ENCODE measurements at regions not wholly inside any gene's neighbourhood (a gene's known extent, or its start where the extent isn't known, plus 50 kb on each side); places are given as distances from the start of the nearest gene placed in this dataset.
"Not testable (repeated sequence)": the region's sequence is repeated elsewhere in the genome, so short reads cannot be mapped to it uniquely, and the experiment has no call there.

DNA sequence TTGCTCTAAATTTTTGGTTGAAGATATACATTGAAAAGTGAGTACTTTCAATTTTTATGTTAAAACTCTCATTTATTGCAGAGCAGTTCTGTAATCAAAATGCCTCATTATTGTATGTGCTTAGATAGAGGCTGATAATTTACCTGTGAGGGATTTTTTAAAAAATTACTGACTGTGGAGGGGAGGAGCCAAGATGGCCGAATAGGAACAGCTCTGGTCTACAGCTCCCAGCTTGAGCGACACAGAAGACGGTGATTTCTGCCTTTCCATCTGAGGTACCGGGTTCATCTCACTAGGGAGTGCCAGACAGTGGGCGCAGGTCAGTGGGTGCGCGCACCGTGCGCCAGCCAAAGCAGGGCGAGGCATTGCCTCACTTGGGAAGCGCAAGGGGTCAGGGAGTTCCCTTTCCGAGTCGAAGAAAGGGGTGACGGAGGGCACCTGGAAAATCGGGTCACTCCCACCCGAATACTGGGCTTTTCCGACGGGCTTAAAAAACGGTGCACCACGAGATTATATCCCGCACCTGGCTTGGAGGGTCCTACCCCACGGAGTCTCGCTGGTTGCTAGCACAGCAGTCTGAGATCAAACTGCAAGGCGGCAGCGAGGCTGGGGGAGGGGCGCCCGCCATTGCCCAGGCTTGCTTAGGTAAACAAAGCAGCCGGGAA lies 89.4 kb downstream of the DDX11 start:
- DNase-seq = not testable (repeated sequence)

DNA sequence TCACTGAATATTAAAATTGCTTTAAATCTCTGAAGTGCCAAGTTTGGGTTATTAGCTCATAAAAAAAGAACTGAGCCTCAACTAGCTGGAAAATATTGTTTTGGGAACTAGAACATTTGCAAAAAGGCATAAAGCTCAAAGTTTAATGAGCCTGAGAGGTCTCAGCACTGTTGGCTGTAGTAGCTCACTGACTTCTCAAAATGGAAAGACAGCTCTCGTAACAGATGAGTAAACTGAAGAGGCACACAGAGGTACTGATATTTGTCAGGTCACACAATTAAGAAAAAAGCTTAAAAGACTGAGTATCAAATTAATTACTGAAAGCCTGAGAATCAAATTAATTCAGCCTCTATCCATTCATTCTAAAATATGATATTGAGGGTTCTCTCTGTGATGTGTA lies 100.6 kb downstream of the DDX11 start:
- DNase-seq = not testable (repeated sequence)

DNA sequence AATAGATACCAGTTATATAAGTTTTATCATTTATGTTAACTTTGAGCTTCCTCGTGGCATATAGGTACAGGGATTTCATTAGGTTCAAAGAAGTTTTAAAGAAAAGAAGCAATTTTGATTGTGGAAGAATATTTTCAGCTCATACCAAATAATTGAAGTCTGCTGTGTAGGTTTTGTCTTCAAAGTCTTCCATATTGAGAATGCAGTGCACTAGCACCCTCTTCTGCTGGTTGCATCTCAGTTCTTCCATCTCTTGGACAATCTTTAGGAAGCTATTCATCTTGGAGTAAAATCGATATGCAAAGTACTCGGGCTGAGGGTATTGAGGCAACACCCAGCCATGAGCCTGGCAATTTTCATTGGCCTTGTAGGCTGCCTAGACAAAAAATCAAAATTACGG lies 103.9 kb downstream of the DDX11 start:
- DNase-seq = not testable (repeated sequence)

DNA sequence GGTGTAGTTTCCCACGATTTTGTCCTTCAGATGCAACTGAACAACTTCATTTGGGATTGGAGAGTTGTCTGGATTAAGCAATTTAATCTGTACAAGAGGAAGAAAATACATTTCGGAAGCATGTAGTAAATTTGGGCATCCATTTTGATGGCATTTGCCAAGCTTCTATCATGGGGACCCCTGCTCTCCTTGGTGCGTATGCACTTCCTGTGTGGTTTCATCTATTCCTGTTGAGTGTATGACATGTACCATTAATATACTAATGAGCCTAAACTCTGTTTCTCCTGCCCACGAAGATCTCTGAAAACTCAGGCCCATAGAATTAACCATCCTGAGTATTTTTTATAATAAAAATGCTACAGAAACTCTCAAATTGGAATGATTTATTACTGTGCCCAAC lies 105.2 kb downstream of the DDX11 start:
- not testable (repeated sequence) for DNase-seq

DNA sequence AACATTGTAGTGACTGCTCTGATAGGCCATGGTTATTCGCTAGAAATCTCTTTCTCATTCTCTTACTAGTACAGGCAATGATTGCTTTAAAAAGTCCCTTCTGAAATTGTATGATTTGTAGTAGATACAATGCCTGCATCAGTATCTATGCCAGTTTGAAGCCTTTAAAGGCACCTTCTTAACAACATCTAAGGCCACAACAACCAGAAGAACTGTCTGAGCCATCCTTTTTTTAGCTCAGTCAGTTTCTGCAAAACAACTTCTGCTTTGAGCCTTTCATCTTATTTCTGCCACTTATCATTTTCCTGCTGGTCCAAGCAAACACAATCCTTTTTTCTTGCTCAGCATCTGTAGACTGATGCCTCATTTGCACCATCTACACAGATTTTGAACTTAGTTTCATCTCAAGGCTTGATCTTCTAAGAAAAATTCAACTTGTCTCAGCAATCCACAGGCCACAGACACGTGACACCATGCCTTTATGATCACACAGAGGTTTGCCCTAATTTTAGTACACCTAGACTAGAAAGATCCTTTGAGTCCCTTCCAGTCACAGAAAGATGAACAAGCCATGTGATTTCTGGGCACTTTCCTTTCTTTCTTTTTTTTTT lies 106.1 kb downstream of the DDX11 start:
- not testable (repeated sequence) for DNase-seq

DNA sequence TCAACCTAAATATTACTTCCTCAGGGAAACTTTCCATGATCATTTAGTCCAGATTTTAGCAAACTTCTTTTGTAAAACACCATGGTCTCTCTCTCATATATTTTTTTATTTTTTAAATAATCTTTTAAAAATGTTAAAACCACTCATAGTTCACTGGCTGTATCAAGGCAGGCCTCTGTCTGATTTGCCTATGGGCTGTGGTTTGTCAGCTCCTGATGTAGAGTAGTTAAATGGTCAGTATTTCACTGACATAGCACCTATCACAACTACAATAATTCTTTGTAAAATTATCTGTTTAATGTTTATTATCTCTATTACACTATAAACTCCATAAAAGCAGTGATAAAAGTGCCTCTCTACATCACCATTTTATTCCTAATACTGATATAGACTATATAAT lies 108.9 kb downstream of the DDX11 start:
- DNase-seq = not testable (repeated sequence)

DNA sequence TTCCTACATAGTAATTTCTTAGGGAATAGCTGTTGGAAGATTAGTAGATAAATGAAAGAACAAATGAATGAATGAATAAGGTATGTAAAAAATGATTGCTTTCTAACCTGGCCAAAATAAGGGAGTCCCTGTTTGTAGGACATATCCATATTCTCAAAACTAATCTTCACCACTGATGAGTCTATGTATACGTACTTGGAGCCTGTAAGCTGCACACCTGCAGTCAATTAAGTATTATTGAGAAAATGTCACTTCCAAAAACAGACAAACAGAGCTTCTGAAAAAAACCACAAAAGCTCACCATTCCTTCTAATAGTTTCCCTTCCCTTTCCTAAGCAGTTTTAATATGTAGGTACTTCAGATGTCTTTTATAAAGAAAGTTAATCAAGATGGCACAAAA lies 109.4 kb downstream of the DDX11 start:
- DNase-seq = not testable (repeated sequence)

DNA sequence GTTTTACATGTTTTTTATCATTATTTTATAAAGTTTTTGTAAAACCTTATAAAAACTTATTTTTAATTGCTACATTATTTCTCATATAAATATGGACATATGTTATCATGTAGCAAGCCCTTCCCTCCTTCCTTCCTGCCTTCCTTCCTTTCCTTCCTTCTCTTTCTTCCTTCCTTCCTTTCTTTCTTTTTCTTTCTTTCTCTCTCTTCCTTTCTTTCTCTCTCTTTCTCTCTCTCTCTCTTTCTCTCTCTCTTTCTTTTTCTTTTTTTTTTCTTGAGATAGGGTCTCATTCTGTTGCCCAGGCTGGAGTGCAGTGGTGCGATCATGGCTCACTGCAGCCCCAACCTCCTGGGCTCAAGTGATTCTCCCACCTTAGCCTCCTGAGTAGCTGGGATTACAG lies 110.2 kb downstream of the DDX11 start:
- not testable (repeated sequence) for DNase-seq

DNA sequence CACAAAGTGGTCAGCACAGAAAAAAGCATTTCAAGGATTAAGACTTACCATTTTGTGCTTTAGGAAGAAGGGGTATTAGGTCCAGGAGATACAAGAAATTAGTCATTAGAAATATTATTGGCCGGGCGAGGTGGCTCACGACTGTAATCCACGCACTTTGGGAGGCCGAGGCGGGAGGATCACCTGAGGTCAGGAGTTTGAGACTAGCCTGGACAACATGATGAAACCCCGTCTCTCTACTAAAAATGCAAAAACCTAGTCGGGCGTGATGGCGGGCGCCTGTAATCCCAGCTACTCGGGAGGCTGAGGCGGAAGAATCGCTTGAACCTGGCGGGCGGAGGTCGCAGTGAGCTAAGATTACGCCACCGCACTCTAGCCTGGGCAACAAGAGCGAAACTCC lies 111.0 kb downstream of the DDX11 start:
- DNase-seq = not testable (repeated sequence)

DNA sequence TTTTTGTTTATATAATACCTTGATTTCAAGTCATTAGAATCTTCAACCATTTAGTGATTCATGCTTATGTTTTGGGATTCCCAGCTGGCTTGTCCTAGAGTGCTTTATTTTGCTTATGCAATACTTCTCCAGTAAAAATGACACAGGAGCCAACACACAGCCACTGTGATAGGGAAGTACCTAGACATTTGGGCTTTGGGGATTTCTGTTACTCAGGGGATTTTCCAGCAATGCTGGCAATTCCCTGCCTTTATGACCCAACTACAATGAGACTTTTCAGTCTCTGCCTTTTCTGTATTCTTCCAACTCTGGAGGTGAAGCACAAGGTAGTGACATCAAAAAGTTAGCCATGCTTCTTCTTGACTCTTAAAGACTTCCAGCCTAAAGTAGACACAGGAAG lies 119.0 kb downstream of the DDX11 start:
- DNase-seq = not testable (repeated sequence)

DNA sequence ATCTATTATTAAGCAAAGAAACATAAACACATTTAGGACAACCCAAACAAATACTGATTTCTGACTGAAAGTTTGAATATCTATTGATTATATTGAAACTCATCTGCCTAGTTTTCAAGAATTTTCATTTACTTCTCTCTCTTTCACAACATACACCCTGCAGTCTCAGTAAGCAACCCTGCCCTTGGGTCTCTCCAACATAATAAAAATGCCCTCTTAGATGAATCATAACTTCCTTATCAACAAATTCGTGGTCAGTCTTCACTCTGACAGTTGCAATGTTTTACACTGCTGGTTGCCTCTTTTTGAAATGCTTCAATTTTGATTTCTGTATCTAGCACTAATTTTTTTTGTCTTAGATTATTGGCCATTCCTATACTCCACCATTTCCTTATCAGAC lies 122.0 kb downstream of the DDX11 start:
- not testable (repeated sequence) for DNase-seq

DNA sequence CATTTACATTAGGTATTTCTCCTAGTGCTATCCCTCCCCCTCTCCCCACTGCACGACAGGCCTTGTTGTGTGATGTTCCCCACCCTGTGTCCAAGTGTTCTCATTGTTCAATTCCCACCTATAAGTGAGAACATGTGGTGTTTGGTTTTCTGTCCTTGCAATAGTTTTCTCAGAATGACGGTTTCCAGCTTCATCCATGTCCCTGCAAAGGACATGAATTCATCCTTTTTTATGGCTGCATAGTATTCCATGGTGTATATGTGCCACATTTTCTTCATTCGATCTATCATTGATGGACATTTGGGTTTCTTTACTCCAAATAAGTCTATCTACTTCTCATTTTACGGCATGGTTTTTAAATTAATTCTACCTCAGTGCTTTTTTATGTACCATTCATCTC lies 125.8 kb downstream of the DDX11 start:
- not testable (repeated sequence) for DNase-seq

DNA sequence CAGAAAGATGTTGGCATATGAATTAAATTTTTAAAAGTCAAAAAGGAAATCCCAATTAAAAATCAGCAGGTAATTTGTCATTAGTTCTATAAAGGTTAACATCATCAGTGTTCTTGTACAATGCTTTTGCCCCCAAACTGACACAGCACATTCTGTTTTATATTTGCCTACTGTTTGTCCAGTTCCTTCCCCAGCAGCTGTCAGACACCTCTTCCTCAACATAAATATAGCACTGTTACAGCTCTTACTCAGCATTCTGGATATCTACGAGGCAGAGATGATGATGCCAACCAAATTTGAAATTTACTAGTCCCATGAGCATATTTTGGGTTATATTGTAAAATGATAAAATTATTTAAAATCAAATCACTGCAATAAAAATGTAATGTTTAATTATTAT lies 124.6 kb downstream of the SINHCAF start:
- DNase-seq = no peak

DNA sequence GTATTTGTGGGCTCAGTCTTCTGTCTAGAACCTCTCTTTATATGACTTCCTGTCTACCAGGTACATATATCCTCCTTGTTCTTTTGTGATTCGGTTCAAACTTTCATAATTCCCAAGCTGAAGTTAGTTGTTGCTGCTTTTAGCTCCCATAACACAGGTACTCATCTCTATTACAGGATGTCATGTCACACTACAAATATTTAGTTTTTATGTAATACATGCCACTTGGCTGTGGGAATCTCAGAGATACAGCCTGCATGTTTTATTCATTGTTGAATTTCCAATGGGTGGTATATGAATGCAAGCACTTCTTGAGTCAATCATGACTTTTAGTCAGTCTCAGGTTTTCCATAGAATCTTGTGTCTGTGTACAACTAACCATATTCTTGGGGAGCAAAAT lies 122.7 kb downstream of the SINHCAF start:
- DNase-seq = no peak

DNA sequence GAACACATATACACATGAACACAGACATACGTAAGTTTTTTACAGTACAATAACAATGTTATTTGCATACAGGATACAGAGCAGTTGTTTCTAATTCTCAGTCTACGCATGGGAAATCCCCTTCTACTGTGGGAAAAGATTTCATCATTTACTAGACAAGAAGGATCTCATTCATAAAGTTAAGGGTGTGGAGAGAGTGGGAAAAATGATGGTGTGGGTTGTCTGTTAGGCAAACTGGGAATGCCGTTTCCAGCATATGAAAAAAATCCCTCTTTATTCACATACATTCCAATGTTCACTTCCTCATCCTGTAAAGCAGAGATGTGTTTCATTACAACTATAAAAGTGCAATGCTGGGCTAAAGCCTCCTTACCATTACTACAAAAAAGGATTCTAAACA lies 120.9 kb downstream of the SINHCAF start:
- DNase-seq = no peak

DNA sequence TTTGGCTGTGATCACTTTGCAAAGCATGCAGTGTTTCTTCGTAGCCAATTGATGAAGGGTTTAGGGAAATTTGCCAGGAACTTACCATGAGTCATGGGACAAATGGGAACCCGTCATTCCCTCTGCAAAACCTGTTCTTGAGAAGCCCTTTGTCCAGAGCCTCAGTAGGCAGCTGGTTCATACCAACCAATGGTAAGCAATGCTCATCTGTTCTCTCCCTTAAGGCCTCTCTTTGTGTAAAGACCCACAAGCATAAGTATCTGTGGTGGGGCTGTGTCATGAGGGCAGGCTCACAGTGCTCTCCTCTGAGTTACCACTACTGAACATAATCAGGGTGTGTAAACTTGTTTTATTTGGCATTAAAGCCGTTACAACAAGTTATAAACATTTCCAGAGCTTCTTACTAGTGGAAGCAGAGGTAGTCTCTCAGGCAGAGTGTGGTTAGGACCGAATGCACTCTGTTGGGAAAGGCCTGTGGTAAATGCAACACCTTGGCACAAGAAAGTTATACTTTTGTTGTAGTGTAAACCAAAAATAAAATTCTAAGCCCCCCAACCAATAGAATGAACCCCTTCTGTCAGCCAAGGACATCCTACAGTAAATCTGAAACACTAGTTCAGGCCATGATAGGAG lies 119.8 kb downstream of the SINHCAF start:
- DNase-seq = no peak

DNA sequence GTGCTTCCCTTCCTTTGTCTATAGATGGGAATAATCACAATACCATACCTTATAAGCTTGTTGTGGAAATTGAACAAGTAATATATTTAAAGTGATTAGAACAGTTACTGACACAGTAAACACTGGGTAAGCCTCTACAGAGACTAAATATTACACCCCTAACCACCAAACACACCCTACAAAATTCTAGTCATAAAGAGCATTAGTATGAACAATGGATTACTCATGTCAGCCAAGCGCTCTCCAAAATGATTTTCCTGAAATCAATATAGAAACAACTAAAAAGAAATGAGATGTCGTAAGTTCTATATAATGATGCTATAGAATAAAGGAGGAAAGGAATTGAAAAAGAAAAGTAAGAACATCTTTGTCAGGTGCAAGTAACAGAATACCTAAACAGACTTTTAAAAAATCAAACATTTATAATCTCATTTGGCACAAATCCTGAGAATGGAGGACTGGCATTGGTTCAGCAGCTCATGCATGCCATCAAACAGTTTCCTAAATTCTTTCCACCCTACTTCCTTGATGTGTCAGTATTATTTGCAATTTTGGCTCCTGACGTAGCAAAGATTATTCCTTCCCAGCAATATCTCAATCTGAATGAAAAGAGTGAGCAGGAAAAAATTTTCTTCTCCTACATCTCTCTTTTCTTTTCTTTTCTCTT lies 118.0 kb downstream of the SINHCAF start:
- DNase-seq = no peak

DNA sequence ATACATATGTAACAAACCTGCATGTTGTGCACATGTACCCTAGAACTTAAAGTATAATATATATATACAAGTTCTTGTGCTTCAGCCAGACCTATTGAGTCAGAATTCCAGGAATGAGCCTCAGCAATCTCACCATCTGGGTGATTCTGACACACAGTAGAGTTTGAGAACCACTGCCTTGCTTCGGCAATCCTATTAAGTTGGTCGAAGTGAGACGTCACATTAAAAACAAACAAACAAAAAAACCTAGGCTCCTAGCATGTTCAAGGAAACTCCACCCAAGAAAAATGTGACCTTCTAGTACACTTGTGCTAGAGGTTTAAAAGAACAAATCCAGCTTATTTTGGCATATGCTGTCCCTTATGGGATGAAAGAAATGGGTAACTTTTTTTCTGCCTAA lies 115.8 kb downstream of the SINHCAF start:
- DNase-seq = no peak

DNA sequence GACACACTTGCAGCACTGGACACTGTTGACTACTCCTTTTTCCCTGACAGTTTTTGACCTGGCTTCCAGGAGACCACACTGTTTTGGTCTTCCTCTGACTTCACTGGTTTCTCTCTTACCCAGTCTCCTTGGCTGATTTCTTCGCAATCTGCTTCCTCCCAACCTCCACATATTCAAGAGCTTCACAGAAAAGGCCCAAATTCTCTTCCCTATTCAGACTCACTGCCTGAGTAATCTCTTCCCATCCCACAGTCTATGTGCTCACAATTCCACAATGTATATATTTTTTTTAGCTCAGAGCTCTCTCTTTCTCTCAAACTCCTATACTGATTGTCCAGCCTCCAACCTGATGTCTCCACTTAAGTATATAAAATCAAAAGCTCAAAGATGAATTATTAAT lies 115.4 kb downstream of the SINHCAF start:
- DNase-seq = no peak

DNA sequence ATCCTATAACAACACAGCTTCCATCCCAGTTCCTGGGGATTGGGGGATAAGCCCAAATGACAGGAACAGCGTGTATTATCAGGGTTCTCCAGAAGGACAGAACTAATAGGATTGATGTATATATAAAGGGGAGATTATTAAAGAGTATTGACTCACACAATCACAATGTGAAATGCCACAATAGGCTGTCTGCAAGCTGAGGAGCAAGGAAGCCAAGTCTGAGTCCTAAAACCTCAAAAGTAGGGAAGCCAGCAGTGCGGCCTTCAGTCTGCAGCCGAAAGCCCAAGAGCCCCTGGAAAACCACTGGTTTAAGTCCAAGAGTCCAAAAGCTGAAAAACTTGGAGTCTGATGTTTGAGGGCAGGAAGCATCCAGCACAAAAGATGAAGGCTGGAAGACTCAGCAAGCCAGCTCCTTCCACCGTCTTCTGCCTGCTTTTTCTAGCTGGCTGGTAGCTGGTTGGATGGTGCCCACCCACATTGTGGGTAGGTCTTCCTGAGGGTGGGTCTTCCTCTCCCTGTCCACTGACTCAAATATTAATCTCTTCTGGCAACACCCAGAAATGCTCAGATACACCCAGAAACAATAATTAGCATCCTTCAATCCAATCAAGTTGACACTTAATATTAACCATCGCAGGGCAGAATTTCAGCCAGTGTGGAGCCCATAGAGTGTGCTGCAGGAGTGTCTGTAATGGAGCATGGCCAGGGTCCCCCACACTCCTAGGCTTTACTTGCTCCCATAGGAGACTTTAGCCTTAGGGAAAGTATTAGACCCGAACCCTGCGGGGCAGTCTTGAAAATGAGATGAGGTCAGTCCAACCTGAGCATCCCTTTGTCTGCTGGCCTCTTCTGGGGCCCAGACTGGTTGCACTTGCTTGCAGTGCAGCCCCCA lies 111.1 kb downstream of the SINHCAF start:
- no peak for DNase-seq

DNA sequence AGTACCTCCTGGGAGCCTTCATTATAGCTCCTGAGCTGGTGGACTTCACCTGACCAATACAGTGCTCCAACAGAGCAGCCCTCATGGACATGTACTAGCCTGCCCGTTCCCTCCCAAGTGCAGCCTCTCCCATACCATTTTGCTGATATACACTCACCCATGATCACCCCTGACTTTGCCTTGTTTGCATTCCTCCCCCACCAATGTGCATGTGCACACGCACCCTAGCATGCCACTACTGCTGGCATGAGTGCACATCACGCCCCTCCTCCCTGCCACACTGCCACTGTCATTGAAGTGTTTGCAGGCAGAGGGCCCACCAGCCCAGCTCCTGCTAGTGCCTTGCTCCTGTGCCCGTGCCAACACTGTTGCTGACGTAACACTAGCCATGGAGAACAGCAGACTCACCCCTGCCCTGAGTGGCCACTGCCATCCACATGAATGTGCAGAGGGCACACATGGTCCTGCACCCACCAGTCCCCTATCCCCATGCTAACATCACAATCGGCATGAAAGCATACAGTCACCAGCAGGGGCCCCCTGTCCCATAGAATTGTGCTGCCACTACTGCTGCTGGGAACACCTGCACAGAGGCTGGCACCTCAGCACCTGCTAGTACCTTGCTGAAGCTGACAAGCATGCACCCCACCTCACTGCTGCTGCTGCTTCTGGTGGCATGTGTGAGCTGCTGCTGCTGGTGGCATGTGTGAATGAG lies 110.3 kb downstream of the SINHCAF start:
- no peak for DNase-seq

DNA sequence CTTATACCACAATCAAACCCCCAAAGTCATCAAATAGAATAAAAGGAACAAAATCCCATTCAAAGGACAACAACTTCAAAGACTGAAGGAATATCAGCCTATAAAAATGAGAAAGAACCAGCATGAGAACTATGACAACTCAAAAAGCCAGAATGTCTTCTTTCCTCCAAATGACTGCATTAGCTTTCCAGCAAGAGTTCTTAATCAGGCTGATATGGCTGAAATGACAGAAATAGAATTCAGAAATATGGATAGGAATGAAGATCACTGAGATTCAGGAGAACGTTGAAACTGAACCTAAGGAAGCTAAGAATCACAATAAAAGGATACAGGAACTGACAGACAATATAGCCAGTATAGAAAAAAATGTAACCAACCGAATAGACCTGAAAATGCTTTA lies 109.5 kb downstream of the SINHCAF start:
- DNase-seq = no peak

Data from NCI-H2081 treated with DMSO at 0.1 percent for 48 hours (cell line).